NCI-H2107 (cell line): ENCODE measurements at regions not wholly inside any gene's neighbourhood (a gene's known extent, or its start where the extent isn't known, plus 50 kb on each side); places are given as distances from the start of the nearest gene placed in this dataset.

ENCODE experiments used
- DNase-seq: peaks from one replicate; lab custom pipeline; 2025; lab: John Stamatoyannopoulos, UW

DNA sequence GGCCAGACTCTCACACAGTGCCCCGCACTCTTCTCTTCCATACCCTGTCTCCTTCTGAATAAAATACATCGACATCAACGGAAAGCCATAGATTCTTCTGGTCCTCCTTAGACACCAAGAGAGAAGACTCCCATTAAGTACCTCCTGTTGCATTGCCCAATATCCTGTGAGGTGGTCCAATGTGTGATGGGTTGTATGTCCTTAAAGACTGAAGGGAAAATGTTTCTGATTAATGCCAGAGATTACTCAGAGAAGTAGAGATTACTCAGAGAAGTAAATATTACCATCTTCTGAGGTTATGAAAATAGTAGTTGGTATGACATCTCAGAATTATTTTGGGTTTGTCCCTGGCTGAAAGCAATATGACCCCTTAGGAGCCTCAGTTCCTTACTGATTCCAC, 60.8 kb upstream of the GALNT15 start:
- DNase-seq: no peak

DNA sequence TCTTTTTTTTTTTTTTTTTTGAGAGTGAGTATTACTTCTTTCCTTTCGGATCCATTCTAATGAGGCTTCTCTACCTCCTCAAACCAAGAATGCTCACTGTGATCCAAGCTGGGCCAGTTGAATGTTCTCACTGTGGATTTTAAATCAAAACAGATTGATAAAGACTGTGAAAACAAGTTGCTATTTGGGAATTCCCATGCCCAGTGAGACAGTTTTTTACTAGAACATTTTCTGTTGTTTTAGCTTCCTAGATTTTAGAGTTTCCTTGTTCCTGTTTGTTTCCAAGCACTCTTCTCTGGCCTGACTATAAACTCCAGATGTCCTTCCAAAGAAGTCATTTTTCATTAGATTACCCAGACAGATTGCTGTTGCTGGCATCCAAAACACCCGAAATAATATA, 60.1 kb upstream of the GALNT15 start:
- no peak for DNase-seq

DNA sequence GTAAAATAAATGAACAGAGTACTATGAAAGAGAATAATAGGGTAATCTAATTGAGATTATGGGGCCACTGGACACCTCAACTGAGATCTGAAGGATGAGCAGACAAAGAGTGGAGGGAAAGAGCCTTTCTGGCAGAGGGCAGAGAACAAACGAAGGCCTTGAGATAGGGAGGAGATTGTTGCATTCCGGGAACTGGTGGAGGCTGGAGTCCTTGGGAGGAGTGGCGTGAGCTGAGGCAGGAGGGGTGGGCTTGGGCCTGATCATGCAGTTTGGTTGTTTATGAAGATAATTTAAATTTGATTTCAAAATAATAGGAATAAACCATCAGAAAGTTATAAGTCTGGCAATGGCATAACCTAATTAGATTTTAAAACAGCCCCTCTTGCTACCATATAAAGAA, 59.5 kb upstream of the GALNT15 start:
- no peak for DNase-seq

DNA sequence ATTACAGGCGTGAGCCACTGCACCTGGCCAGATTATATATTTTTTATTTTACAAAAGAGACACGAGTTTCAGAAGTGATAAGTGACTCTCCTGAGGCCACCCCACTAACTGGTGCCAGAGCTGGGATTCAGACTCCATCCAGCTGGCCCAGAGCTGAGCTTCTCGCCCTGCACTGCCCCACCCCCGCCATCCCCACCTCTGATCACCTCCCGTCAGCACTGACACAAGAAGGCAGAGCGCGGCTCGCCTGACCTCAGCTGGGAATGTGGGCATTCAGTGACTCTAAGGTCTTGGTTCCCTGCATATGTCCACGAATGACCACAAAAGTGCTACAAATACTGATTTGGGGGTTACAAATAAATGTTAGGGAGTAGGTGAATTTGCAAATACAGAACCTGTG, 56.1 kb upstream of the GALNT15 start:
- DNase-seq: no peak

DNA sequence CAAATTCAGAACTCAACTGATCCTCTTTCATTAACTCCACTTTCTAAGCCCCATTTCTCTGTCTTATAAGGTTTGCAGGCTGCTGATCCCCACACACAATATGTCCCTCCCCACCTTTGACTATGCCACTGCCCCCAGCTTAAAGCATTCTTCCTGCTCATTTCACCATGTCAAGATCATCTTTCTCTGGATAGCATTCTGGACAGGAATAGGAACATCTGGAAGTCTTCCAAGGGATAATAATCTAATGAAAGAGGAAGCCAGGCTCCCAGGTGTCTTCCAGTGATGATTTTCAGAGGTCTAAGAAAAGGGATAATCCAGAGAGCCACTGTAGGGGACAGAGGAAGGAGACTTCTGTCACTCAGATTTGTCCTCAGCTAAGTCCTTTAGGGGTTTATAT, 54.6 kb upstream of the GALNT15 start:
- no peak for DNase-seq

DNA sequence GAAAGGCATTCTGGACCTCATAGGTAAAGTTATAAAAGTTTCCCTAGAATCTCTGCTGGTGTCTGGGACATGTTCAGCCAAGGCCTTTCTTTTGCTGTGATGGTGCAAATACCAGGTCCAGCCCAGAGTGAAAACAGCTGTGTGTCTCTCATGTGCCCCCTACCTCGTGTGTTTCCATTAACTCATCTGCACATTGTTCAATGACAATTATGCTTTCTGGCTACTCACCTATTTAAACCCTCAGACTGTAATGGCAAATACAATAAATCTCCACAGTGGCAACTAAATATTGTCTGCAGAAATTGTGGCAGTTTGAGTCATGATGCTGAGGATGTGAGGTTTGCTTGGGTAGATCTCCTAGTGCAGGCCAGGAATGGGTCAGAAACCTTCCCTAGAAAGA, 53.1 kb upstream of the GALNT15 start:
- DNase-seq: no peak

DNA sequence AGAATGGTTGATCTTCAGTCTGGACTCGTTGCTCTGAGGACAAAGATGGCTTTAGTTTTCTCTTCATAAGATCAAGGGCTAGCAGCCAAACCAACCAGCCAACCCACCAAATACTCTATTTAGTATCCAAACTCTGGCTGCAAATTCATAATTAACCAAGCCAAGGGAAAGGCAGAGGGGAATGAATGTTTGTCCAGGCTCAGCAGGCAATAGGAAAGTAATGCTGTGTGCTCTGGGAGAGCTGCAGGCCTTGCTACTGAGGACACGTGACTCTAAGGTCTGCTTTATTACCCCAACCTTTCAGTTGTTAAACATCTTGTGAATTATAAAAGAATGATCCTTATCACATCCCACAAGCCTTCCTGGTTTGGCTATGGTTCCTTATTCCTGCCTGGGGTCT, 52.3 kb upstream of the GALNT15 start:
- no peak for DNase-seq

DNA sequence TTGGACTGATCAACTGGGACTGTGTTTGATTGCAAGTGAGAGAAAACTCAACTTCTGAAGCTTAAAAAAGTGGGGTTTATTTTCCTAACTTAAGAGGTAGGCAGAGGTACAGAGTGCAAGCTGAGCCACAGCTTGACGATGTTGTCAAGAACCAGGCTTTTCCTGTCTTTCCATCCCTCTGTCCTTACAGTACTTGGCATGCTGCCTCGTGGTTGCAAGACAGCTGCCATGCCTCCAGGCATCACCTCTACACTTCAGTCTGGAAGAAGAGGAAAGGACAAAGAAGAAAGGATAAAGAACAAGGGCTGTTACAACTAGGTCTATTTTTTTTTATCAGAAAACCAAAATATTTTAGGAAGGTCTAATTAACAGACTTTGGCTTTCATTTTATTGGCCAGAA, 51.8 kb upstream of the GALNT15 start:
- DNase-seq: no peak

DNA sequence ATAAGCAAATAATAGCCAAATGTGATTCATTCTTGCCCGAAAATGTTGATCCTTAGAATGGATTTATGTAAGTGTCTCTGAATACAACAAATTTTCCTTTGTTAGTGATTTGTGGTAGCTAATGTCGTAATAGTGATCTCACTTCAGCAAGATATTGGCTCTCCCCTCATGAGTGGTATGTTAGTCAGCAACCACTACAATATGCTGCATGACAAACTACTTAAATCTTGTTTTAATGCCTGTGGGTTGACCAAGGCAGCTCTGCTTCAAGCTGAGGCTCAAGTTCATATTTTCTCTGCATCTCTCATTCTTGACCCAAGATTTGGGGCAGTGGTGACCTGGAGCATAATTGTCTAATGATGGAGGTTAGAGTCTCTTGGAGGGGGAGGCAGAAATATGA, 49.8 kb upstream of the GALNT15 start:
- DNase-seq: no peak
